22Rv1 (cell line): ENCODE measurements at regions not wholly inside any gene's neighbourhood (a gene's known extent, or its start where the extent isn't known, plus 50 kb on each side); places are given as distances from the start of the nearest gene placed in this dataset.

Experiments
- ZFX ChIP-seq: fragments of 450-650 bp; IDR thresholded peaks from 2 replicates; pipeline ENCODE4 v1.6.1; 2017; ENCODE audit warnings: antibody characterized with exemption, borderline replicate concordance
- TF ChIP-seq, protein P1 (sequence below): fragments of 450-650 bp; IDR thresholded peaks from 2 replicates; pipeline ENCODE4 v1.5.1; 2017; ENCODE audit warnings: mild to moderate bottlenecking

DNA sequence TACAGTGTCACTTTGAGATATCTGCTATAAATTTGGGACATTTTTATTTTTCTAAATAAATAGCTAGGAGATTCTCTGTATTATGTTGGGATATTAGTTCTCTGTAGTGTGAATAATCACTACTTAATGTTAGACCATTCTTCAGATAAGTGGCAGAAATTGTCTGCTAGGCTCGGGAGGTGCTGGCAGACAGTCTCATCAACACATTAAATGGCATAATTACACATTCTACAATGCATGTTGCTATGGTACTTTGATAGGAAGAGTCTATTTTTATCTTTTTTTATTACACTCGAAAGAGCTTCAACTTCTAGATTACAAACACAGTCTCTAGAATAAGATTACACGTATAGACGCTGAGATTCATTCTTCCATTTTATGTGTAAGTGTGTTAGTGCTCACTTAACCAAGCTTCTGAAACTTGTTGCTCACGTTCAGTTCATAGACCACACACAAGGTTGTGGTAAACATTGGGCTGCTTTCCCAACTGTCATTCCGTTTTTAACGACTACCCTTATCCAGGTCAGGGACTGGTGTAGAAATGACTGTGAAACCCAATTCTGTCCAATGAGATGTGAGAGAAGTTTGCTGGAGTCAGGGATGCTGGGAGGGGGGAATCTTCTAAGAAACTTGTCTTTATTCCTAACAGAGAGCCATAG lies 78.6 kb downstream of the TPBG start:
- TF ChIP-seq, protein P1, sequence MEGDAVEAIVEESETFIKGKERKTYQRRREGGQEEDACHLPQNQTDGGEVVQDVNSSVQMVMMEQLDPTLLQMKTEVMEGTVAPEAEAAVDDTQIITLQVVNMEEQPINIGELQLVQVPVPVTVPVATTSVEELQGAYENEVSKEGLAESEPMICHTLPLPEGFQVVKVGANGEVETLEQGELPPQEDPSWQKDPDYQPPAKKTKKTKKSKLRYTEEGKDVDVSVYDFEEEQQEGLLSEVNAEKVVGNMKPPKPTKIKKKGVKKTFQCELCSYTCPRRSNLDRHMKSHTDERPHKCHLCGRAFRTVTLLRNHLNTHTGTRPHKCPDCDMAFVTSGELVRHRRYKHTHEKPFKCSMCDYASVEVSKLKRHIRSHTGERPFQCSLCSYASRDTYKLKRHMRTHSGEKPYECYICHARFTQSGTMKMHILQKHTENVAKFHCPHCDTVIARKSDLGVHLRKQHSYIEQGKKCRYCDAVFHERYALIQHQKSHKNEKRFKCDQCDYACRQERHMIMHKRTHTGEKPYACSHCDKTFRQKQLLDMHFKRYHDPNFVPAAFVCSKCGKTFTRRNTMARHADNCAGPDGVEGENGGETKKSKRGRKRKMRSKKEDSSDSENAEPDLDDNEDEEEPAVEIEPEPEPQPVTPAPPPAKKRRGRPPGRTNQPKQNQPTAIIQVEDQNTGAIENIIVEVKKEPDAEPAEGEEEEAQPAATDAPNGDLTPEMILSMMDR = no peak
- TF ChIP-seq ZFX = no peak
